NCI-H2107 treated with DMSO at 0.1 percent for 48 hours (cell line): ENCODE measurements at regions not wholly inside any gene's neighbourhood (a gene's known extent, or its start where the extent isn't known, plus 50 kb on each side); places are given as distances from the start of the nearest gene placed in this dataset.
"Not testable (repeated sequence)": the region's sequence is repeated elsewhere in the genome, so short reads cannot be mapped to it uniquely, and the experiment has no call there.

Source experiments
- DNase-seq: peaks from one replicate; lab custom pipeline; 2025; ENCODE audit not compliant: unreplicated experiment; lab: John Stamatoyannopoulos, UW

DNA sequence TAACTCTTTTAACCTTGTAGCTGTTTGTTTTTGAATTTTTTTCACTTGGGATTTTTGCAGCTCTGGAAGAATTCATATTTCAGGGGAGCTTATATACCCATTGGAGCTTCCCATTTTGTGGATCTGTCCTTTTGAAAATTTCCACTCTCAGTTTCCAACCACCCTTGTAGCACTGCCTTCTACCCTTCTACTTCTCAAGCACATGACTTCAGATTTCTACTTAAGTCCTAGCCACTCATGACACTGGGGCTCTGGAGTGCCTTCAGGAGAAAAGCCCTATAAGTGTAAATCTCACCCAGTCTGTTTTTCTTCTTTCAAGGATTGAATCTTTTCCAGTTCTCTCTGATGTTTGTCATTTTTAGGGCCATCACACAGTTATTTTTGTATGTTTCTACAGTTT lies 283.7 kb upstream of the KCNH7 start:
- no peak for DNase-seq

DNA sequence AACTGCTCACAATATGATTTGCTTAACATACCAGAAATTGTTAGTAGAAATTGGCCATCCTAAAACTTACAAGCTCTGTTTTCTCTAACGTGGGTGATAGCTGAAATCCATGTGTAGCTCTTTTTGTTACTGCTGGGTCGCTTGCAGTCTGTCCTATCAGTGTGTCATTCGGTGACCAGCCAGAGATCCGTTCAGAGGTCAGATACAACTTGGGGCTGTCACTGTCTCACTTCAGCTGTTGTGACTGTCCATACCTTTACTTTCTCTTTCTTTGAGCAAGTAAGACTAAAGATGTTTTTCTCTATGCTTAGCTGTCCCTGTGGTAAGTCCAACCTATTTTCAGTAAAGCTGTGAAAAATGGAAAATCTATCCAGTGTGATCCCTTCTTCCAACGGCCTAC lies 282.9 kb upstream of the KCNH7 start:
- DNase-seq: no peak

DNA sequence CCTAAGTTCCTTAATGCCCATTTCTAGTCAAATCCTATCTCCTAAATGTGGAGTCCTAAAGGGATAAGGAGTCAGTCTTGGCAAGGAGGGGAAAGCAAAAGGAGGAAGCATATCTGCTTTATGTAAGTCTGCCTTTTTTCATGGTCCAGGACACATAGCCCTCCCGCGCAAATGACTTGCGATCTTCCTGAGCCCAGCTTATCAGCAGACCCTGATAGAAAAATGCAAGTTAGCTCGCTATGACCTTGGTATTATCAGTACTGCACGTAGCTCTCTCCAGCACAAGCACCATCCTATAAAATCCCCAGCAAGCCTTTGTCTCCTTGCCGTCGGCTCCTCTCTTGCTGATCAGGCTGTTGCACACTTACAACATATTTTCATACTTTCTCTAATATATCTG lies 281.4 kb upstream of the KCNH7 start:
- DNase-seq: no peak

DNA sequence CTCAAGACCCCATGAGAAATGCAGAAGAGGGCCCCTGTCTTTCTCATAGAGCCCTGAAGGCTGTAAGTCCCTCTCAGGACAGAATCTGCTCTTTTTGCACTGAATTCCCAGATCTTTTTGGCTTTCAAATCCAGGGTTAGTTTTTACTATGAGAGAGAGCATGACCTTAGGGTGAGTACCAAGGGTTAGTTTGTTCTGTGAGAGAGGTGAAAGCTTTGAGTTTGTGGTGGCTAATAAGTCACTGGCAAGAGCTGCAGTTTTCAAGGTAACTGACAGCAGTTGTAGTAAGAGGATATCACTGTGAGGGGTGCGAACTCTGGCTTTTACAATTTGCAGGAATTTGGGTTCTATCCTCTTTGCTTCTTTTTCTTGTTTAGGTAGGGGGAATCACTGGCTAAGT lies 248.4 kb upstream of the KCNH7 start:
- DNase-seq: no peak

DNA sequence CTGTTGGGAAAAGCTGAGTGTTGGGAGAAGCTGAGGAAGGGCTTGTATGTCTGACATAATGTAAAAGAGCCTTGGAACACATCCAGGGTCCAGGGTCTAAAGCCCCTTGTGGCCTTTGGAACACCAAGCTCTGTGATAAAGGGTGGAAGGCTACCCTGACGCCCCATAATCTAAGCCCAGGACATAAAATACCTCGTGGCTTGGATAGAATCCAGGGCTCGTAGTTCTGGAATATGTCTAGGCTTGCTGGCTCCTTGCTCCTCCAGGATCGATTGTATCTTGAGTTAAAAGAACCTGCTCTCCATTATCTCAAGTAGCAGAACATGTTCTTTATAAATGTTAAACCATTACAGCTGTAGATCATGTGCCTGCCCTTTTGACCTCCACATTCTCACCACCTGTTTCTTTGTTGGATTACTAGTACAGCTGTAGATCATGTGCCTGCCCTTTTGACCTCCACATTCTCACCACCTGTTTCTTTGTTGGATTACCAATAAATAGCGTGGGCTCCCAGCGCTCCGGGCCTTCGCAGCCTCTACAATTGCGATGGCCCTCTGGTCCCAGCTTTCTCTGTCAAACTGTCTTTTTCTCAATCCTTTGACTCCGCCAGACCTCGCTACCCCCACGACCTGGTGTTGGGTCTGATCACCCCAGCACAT lies 246.9 kb upstream of the KCNH7 start:
- peak; percentile 2 for DNase-seq

DNA sequence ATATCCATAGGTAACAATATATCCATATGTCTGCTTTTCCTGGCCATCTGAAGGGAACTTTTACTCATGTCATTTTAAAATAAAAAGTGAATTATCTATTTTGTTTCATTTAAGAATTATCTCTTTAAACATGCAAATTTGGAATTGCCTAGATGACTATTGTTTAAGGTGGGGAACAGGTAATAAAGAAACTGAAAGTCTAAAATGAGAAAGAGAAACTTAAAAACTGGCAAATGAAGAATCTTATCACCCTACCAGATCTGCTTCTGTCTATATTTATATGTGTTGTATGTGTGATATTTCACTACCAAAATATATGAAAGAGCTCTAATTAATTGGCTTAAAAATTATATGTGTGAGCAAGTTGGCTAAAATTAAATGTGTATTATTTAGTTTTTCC lies 243.2 kb upstream of the KCNH7 start:
- no peak for DNase-seq

DNA sequence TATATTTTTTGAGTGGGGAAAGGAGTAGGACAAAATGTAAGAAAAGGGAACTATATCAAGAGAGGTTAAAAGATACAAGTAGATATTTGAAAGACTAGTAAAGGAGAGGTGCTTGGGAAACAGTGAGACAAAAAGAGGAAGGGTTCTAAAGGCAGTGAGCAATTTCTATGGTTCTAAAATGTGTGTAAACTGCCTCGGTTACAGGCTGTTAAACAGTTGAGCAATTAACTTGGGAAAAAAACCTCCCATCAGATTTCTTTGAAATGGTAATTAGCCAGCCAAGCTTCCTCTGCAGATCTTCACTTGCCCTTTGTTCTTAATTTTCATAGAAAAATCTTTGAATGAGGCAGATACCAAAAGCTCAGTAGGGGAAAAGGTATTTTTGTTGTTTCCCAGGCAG lies 238.7 kb upstream of the KCNH7 start:
- no peak for DNase-seq

DNA sequence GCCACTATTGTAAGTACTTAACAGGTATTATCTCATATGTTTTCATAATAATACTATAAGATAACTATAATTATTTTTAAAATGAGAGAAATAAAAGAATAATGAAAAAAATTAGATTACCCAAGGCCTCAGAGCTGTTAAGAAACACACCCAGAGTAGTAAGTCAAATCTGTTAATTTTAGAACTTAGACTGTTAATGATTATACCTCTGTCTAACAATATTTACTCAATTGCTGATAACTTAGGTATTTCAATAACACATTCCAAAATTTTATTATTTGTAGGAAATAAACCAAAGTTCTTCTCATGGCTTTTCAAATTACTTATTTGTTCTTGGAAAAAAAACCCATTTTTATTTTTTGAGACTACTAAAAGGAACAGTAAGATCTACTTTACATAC lies 227.5 kb upstream of the KCNH7 start:
- DNase-seq: no peak

DNA sequence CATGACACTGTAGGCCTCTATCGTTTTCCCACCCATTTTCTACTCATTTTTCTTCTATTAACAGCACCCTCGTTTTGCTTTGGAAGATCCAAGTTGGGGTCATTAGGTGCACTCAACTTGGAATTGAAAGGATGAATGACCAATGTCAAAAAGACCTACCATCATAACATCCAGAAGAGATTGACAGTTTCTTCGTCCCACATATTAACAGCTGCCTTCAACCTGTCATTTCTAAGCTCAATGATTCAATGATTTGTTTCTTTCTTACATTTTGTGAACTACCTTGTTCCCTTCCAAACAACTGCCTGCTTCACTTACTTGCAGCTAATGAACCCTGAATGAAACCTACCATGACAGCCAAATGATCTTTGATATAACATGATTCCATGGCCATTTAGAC lies 224.0 kb upstream of the KCNH7 start:
- DNase-seq: no peak

DNA sequence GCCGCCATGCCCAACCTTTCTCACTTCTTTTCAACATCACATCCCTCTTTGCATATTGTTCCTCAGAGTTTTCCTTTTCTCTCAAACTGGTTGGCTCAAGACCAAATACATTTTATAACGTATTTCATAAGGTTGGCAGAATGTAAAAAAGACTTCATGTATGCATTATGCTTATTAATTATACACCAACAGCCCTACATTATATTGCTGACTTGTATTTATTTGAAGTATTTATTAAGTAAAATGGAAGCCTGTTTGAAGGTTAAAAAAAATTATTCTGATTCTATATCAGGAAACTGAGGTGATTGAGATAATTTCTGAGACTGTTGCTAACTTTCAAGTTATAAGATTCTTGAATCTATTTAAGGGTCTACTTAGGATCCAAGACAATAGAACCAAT lies 208.0 kb upstream of the KCNH7 start:
- no peak for DNase-seq

DNA sequence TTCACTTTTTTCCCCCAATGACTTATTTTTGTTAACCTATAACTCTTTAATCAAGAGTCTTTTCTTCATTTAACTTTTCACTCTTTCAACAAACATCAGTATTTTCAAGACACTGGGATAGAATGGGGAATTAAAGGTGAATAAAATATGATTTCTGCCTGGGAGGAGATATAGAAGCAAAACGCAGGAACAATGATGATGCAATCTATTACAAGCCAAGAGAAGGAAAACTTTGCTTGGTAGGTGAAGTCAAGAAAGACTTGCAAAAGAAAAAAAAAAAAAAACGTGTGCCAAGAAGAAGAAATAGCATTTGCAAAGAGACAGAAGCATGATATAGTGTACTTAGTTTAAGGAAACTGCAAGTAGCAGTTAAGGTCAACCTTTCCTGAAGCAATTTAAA lies 207.3 kb upstream of the KCNH7 start:
- DNase-seq: no peak

DNA sequence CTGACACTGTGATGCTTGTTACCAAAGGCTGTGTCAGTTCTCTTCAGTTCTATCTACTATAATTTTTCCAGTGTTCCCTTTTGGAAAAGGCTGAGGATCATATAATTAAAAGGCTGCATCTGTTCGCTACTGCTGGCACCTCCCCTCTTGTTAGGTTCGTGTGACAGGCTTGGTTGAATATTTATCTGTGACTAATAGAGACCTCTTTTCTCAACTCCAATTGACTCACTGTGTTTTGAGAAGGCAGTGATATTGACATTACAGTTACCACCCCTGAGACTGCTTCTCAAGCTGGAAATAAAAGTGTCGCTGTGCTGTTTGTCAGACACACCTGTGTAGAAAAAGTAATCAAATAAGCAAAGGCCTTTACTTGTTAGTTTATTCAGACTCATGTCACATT lies 205.5 kb upstream of the KCNH7 start:
- DNase-seq: no peak

DNA sequence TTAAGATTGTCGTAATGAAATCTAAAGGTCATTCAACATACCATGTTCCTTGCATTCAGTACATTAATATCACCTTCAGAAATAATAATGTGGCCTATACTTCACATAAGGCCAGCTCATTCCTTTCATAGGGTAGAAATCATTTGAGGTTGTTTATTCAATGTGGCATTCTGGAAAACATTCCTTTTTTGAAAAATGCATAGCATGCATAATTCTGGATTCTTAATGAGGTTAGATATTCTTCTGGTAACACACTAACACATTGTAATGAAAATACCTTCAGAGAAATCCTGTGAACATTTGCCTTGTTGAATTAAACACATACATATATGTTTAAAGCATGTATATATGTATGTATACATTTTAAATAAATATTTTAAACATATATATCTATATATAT lies 204.6 kb upstream of the KCNH7 start:
- DNase-seq: no peak

DNA sequence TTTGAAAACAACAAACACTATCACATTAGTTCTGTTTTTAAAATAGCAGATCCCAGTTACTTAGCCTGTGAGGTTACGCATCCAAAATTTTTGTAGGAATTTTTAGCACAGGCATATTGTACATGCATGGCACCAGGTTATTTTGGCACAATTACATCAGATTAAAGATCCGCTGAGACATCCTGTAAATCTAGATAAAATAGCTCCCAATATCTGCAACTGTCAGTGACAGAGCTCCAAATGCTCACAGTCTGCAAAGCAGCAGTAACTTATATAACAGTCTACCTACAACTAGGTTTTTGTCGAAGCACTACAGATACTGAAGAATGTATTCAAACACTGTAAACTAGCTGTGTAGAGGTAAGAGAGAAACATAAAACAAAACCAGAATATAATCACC lies 200.7 kb upstream of the KCNH7 start:
- no peak for DNase-seq

DNA sequence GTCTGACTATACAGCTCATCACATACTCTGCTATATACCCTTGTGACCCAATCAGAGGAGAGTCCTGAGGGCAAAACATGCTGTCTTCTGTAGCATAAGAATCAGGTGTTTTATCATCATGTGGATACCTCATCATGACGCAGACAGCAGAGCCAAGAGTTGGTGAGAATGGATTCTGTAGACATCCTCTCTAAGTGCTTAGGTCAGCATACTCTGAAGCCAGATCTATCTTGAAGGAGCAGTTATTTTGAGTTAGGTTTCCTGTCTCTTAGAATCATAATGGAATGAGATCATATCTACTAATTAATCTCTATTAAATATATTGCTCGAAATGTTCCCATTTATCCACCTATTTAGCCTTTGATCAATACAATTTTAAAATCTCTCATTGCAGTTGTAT lies 190.2 kb upstream of the KCNH7 start:
- no peak for DNase-seq

DNA sequence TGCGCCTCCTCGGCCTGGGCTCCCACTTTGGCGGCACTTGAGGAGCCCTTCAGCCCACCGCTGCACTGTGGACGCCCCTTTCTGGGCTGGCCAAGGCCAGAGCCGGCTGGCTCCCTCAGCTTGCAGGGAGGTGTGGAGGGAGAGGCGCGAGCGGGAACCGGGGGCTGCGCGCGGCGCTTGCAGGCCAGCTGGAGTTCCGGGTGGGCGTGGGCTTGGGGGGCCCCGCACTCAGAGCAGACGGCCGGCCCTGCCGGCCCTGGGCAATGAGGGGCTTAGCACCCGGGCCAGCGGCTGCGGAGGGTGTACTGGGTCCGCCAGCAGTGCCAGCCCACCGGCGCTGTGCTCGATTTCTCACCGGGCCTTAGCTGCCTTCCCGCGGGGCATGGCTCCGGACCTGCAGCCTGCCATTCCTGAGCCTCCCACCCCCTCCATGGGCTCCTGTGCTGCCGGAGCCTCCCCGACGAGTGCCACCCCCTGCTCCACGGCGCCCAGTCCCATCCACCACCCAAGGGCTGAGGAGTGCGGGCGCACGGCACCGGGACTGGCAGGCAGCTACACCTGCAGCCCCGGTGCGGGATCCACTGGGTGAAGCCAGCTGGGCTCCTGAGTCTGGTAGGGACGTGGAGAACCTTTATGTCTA lies 187.7 kb upstream of the KCNH7 start:
- not testable (repeated sequence) for DNase-seq

DNA sequence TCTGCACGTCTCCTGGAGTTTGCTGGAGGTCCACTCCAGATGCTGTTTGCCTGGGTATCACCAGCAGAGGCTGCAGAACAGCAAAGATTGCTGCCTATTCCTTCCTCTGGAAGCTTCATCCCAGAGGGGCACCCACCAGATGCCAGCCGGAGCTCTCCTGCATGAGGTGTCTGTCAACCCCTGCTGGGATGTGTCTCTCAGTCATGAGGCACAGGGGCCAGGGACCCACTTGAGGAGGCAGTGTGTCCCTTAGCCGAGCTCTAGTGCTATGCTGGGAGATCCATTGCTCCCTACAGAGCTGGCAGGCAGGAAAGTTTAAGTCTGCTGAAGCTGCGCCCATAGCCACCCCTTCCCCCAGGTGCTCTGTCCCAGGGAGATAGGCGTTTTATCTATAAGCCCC lies 178.3 kb upstream of the KCNH7 start:
- DNase-seq: not testable (repeated sequence)

DNA sequence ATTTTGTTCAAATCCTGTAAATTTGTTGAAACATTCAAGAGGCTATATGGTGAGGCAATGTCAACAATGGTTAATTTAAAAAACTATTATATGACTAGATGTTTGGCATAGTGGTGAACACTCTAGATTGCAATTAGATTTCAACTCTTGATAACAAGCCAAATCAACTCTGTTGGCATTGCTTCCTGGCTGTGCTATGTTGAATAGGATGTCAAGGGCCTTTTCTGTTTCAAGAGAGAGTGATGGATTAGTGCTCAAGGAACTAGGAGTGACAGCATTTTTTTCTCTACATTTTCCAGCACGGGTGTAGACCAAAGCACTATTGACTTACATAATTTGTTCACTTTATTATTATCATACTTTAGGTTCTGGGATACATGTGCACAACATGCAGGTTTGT lies 172.4 kb upstream of the KCNH7 start:
- peak; percentile 75 for DNase-seq

DNA sequence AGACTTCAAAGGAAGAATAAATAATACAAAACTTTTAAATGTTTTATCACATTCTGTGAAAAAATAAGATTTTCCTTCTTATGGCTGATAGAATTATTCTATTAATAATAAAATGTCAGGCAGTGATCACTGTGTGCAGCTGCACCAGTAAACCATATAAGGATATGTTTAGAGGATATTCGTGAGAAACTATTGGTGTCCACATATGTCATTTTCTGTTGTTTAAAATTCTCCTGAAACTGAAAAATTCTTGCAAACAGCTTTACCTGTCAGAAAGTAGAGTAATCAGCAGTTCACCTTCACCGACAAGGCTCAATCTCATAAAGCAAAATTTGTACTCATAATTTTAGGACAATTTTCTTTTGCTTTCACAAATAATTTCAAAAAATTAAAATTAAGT lies 170.1 kb upstream of the KCNH7 start:
- DNase-seq: no peak

DNA sequence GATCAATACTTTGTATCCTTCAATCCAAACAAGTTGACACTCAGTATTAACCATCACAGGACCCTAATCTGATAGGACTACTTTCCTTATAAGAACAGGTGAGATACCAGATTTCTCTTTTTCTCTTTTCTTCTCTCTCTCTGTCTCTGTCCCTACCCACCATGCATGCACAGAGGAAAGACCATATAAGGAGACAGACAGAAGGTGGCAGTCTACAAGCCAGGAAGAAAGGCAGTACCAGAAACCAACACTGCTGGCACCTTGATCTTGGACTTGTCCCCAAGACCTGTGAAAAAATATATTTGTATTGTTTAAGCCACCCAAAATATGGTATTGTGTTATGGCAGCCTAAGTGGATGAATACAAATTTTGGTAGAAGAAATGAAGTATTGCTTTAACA lies 156.2 kb upstream of the KCNH7 start:
- DNase-seq: no peak

DNA sequence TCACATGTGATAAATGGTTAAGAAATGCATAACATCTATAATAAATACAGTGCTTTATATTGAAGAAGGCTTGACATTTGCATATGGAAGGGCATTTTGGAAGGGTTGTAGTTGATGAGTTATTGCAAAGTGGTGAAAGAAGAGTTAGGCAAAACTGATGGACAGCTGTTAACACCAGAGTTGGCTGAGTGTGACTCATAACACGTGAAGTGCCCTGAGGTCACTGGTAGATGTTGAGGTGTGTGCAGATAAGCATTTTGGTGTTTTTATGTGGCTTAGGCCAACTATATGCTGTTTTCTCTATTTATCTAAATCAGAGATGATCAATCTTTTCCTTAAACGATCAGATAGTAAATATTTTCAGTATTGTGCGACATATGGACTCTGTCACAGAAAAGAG lies 154.3 kb upstream of the KCNH7 start:
- DNase-seq: no peak

DNA sequence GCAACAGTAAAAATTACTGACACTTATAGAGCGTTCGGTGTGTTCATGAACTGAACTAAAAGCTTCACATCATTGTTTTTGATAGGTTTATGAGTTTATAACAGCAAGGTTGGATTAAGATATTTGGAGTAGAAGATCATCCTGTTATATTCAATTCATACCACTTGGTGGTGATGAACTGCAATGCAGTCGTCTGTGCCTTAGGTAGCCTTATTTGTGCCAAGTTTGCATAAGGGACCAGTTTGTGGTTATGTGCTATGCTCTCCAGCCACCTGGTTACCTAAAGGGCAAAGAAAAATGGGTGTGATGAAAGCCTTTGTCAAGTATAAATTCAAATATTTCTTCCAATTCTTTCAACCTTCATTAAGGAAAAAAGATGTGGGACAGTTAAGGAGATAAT lies 150.9 kb upstream of the KCNH7 start:
- DNase-seq: peak; percentile 75

DNA sequence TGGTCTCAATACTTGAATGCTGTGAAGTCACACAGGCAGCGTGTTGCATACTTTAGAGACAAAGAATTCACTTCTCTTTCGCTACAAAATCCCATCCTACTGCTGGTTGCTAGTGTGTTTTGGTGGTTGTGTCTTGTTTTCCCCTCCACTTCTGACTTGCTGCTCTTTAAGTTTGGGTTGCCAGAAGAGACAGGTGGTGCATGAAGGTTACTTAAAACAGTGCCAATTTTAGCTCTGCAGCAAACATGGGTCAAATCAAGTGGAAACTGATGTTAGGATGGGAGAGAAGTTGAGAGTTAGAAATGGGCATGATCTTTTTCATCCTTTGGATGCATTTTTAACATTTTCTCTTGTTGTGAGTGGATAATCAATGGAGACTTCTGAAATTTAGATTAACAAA lies 136.2 kb upstream of the KCNH7 start:
- no peak for DNase-seq
